ENCODE measurements at regions not wholly inside any gene's neighbourhood (a gene's known extent, or its start where the extent isn't known, plus 50 kb on each side); places are given as distances from the start of the nearest gene placed in this dataset.
"Not testable (repeated sequence)": the region's sequence is repeated elsewhere in the genome, so short reads cannot be mapped to it uniquely, and the experiment has no call there.

DNA sequence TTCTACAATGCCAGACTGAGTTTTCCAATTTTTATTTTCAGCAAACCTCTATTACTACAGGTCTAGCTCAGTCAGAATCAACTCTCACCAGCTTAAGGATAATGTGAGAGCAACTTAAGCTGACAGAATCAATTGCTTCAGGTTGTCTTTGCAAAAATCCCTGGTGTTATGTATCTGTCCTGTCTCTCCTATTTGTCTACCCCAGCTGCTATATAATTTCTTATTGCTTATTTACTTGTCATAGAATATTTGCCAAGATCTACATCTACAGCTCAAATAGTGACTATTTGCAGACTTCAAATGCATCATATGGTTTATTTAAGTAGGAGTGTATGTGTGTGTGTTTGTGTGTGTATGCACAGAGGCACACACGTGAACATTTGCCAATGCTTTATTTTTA, 54.1 kb downstream of the FOXG1 start:
- DNase-seq (ENCODE audit: low read depth) = no peak
- TF ChIP-seq, protein P1, sequence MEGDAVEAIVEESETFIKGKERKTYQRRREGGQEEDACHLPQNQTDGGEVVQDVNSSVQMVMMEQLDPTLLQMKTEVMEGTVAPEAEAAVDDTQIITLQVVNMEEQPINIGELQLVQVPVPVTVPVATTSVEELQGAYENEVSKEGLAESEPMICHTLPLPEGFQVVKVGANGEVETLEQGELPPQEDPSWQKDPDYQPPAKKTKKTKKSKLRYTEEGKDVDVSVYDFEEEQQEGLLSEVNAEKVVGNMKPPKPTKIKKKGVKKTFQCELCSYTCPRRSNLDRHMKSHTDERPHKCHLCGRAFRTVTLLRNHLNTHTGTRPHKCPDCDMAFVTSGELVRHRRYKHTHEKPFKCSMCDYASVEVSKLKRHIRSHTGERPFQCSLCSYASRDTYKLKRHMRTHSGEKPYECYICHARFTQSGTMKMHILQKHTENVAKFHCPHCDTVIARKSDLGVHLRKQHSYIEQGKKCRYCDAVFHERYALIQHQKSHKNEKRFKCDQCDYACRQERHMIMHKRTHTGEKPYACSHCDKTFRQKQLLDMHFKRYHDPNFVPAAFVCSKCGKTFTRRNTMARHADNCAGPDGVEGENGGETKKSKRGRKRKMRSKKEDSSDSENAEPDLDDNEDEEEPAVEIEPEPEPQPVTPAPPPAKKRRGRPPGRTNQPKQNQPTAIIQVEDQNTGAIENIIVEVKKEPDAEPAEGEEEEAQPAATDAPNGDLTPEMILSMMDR (IDR thresholded peaks at IDR 0.05; ENCODE audit: insufficient read depth, low read depth, low read length, missing control alignments) = no peak
- H3K4me3 ChIP-seq (ENCODE audit: low read length) = no peak overlapping the region

DNA sequence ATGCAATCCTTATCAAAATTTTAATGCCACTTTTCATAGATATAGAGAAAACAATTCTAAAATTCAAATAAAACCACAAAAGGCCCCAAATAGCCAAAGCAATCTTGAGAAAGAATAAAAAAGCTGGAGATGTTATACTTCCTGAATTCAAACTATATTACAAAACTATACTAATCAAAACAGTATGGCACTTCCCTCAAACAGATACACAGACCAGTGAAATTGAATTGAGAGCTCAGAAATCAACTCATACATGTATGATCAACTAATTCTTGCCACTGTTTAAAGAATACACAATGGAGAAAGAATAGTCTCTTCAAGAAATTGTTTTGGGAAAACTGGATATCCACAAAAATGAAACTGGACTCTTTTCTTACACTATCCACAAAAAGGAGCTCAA, 55.4 kb downstream of the FOXG1 start:
- TF ChIP-seq, protein P1 (IDR thresholded peaks at IDR 0.05; ENCODE audit: insufficient read depth, low read depth, low read length, missing control alignments) = no peak
- H3K4me3 ChIP-seq (ENCODE audit: low read length) = no peak overlapping the region
- no peak for DNase-seq (ENCODE audit: low read depth)

- DNase-seq (ENCODE audit: low read depth) = no peak
- TF ChIP-seq, protein P1 (IDR thresholded peaks at IDR 0.05; ENCODE audit: insufficient read depth, low read depth, low read length, missing control alignments) = no peak
- no peak overlapping the region for H3K4me3 ChIP-seq (ENCODE audit: low read length)
These were observed 56.7 kb downstream of the FOXG1 start for GRCh38 chr14:28823245-28823644.

DNA sequence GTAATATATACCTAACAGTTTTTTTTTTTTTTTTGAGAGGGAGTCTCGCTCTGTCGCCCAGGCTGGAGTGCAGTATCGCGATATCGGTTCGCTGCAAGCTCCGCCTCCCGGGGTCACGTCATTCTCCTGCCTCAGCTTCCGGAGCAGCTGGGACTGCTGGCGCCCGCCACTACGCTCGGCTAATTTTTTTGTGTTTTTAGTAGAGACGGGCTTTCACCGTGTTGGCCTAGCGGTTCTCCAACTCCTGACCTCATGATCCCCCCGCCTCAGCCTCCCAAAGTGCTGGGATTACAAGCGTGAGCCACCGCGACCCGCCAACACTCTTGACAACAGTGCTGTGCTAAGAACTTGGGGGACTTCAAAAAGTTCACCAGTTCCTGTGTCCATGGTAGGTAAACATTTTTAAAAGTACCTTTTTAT, 63.5 kb downstream of the FOXG1 start:
- TF ChIP-seq, protein P1 (IDR thresholded peaks at IDR 0.05; ENCODE audit: insufficient read depth, low read depth, low read length, missing control alignments) = no peak
- no peak for DNase-seq (ENCODE audit: low read depth)
- H3K4me3 ChIP-seq (ENCODE audit: low read length) = peak overlapping the region; percentile 6

DNA sequence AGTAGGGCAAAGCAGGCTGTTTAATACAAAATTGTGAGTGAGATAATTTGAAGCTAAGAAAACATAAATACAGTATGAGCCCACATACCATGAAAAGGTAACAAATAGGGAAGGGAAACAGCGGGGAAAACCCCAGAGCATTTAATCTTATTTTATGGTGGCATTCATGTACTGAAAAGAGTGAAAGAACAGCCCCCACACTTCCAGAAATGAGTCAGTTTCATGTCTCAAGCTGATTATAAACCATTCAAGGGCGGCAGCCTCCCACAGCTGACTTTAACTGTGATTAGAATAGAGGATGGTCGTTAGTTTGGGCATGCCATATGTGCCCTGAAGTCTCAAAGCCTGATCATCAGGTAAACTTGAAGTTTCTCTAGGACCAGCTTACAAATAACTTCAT, 64.5 kb downstream of the FOXG1 start:
- no peak for DNase-seq (ENCODE audit: low read depth)
- TF ChIP-seq, protein P1 (IDR thresholded peaks at IDR 0.05; ENCODE audit: insufficient read depth, low read depth, low read length, missing control alignments) = no peak
- H3K4me3 ChIP-seq (ENCODE audit: low read length) = no peak overlapping the region

GRCh38 chr14:28842569-28842968, 76.0 kb downstream of the FOXG1 start:
- not testable (repeated sequence) for DNase-seq (ENCODE audit: low read depth); H3K4me3 ChIP-seq (ENCODE audit: low read length)

DNA sequence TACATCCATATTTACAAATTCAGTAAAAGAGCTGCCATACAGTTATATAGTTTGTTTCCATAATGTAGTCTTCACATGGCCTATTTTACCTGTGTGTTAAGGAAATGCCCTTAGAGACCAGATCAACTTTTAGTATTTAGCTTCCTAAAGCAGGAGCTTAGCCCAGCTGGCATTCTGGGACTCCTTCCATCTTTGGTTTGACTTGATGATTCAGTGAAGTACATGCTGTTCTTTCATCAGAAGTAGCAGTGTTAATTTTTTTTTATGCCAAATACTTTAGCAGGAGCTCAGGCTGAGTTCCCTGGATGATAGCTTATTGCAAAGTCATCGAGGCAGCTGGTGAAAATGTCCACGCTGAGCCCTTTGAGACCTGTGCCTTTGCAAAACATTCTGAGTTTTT, 101.0 kb downstream of the FOXG1 start:
- H3K4me3 ChIP-seq (ENCODE audit: low read length) = no peak overlapping the region
- TF ChIP-seq, protein P1 (IDR thresholded peaks at IDR 0.05; ENCODE audit: insufficient read depth, low read depth, low read length, missing control alignments) = no peak
- no peak for DNase-seq (ENCODE audit: low read depth)
